ENCODE measurements at regions not wholly inside any gene's neighbourhood (a gene's known extent, or its start where the extent isn't known, plus 50 kb on each side); places are given as distances from the start of the nearest gene placed in this dataset.

- H3K27me3 ChIP-seq (ENCODE audit: insufficient read depth): no peaks in the 10 kb centered on the region
- no peak overlapping the region for H2AFZ ChIP-seq (ENCODE audit: low read depth)
- H4K20me1 ChIP-seq (ENCODE audit: insufficient read depth): no peaks in the 10 kb centered on the region
- H3K27ac ChIP-seq (ENCODE audit: low read depth in 2 of 2, low read length in 1 of 2): no peak overlapping the region
- 4% methylated on average over 3 of the region's 3 CpGs for WGBS (ENCODE audit: low lambda C conversion rate)
- ChIA-PET POLR2A (no interaction called here), CTCF (no interaction called here)
- no peak for TF ChIP-seq USF2 (IDR thresholded peaks at IDR 0.05; ENCODE audit: borderline replicate concordance, low read depth, low read length)
- no peak for TF ChIP-seq RFX5 (IDR thresholded peaks at IDR 0.05; ENCODE audit: low read length)
- no peak for TF ChIP-seq SIN3A (IDR thresholded peaks at IDR 0.05; ENCODE audit: borderline replicate concordance, low read depth, low read length)
- TF ChIP-seq GABPA (IDR thresholded peaks at IDR 0.05; ENCODE audit: low read depth): no peak
- TF ChIP-seq, protein P1, sequence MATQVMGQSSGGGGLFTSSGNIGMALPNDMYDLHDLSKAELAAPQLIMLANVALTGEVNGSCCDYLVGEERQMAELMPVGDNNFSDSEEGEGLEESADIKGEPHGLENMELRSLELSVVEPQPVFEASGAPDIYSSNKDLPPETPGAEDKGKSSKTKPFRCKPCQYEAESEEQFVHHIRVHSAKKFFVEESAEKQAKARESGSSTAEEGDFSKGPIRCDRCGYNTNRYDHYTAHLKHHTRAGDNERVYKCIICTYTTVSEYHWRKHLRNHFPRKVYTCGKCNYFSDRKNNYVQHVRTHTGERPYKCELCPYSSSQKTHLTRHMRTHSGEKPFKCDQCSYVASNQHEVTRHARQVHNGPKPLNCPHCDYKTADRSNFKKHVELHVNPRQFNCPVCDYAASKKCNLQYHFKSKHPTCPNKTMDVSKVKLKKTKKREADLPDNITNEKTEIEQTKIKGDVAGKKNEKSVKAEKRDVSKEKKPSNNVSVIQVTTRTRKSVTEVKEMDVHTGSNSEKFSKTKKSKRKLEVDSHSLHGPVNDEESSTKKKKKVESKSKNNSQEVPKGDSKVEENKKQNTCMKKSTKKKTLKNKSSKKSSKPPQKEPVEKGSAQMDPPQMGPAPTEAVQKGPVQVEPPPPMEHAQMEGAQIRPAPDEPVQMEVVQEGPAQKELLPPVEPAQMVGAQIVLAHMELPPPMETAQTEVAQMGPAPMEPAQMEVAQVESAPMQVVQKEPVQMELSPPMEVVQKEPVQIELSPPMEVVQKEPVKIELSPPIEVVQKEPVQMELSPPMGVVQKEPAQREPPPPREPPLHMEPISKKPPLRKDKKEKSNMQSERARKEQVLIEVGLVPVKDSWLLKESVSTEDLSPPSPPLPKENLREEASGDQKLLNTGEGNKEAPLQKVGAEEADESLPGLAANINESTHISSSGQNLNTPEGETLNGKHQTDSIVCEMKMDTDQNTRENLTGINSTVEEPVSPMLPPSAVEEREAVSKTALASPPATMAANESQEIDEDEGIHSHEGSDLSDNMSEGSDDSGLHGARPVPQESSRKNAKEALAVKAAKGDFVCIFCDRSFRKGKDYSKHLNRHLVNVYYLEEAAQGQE (IDR thresholded peaks at IDR 0.05; ENCODE audit: low read depth, low read length): no peak
- TF ChIP-seq YY1 (IDR thresholded peaks at IDR 0.05; ENCODE audit: low read depth): no peak
- TF ChIP-seq ELF1 (IDR thresholded peaks at IDR 0.05): no peak
- no peak for TF ChIP-seq PBX3 (IDR thresholded peaks at IDR 0.05)
- no peak for TF ChIP-seq NRF1 (IDR thresholded peaks at IDR 0.05; ENCODE audit: low read depth, low read length)
- TF ChIP-seq MEF2A (IDR thresholded peaks at IDR 0.05; ENCODE audit: borderline replicate concordance, low read depth): no peak
- no peaks in the 10 kb centered on the region for H3F3A ChIP-seq (replicated peaks; ENCODE audit: insufficient read depth)
- no peaks in the 10 kb centered on the region for H3K4me1 ChIP-seq (ENCODE audit: control insufficient read depth in 1 of 2, insufficient read depth in 2 of 2, low read depth in 1 of 2, low read length in 1 of 2)
- H3K9me2 ChIP-seq: no peaks in the 10 kb centered on the region
- H3K9me3 ChIP-seq: no peaks in the 10 kb centered on the region
- no peaks in the 10 kb centered on the region for H3K79me2 ChIP-seq (ENCODE audit: insufficient read depth)
- no peak for DNase-seq
- H3K4me2 ChIP-seq: no peak overlapping the region
- H3K4me3 ChIP-seq (ENCODE audit: low read depth in 2 of 2, low read length in 1 of 2): no peak overlapping the region
- no peaks in the 10 kb centered on the region for H3K36me3 ChIP-seq (replicated peaks in 1 of 2; ENCODE audit: control insufficient read depth in 1 of 2, insufficient read depth in 2 of 2, low read length in 1 of 2)
- no peak overlapping the region for H3K9ac ChIP-seq
Observed at GRCh38 chr15:93228546-93228945, 139.5 kb upstream of the RGMA start.

GRCh38 chr15:93223803-93224202 lies 134.8 kb upstream of the RGMA start:
- ChIA-PET CTCF (no interaction called here), POLR2A (no interaction called here)
- Histone ChIP-seq H3K36me3 (replicated peaks in 1 of 2; ENCODE audit: control insufficient read depth in 1 of 2, insufficient read depth in 2 of 2, low read length in 1 of 2) (no peaks in the 10 kb centered on the region), H3K4me1 (ENCODE audit: control insufficient read depth in 1 of 2, insufficient read depth in 2 of 2, low read depth in 1 of 2, low read length in 1 of 2) (peaks cover 0 to 4% of the 10 kb centered on the region in 2 experiments; a peak in 2 of 4 replicates), H3K9me2 (no peaks in the 10 kb centered on the region), H3K9ac (no peak overlapping the region), H3K4me3 (ENCODE audit: low read depth in 2 of 2, low read length in 1 of 2) (no peak overlapping the region), H3F3A (replicated peaks; ENCODE audit: insufficient read depth) (no peaks in the 10 kb centered on the region), H3K27me3 (ENCODE audit: insufficient read depth) (no peaks in the 10 kb centered on the region), H3K27ac (ENCODE audit: low read depth in 2 of 2, low read length in 1 of 2) (no peak overlapping the region), H4K20me1 (ENCODE audit: insufficient read depth) (no peaks in the 10 kb centered on the region), H3K9me3 (no peaks in the 10 kb centered on the region), H3K79me2 (ENCODE audit: insufficient read depth) (no peaks in the 10 kb centered on the region), H3K4me2 (no peak overlapping the region), H2AFZ (ENCODE audit: low read depth) (no peak overlapping the region)
- 56% methylated on average over 7 of the region's 7 CpGs for WGBS (ENCODE audit: low lambda C conversion rate)
- TF ChIP-seq FOSL2 (IDR thresholded peaks at IDR 0.05; ENCODE audit: borderline replicate concordance, low read depth): no peak
- TF ChIP-seq USF2 (IDR thresholded peaks at IDR 0.05; ENCODE audit: borderline replicate concordance, low read depth, low read length): no peak
- TF ChIP-seq RAD21 (IDR thresholded peaks at IDR 0.05; ENCODE audit: low read length): no peak
- no peak for TF ChIP-seq RXRA (IDR thresholded peaks at IDR 0.05; ENCODE audit: borderline replicate concordance, low read depth)
- TF ChIP-seq NFIC (IDR thresholded peaks at IDR 0.05; ENCODE audit: borderline replicate concordance): no peak
- TF ChIP-seq, protein P2, sequence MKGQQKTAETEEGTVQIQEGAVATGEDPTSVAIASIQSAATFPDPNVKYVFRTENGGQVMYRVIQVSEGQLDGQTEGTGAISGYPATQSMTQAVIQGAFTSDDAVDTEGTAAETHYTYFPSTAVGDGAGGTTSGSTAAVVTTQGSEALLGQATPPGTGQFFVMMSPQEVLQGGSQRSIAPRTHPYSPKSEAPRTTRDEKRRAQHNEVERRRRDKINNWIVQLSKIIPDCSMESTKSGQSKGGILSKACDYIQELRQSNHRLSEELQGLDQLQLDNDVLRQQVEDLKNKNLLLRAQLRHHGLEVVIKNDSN (IDR thresholded peaks at IDR 0.05; ENCODE audit: borderline replicate concordance, low read depth): no peak
- no peak for TF ChIP-seq CHD2 (IDR thresholded peaks at IDR 0.05; ENCODE audit: low read length, partially characterized antibody)
- no peak for TF ChIP-seq RCOR1 (IDR thresholded peaks at IDR 0.05; ENCODE audit: low read length)
- no peak for TF ChIP-seq TCF12 (IDR thresholded peaks at IDR 0.05)
- TF ChIP-seq ELF1 (IDR thresholded peaks at IDR 0.05): no peak
- no peak for TF ChIP-seq PBX3 (IDR thresholded peaks at IDR 0.05)
- no peak for TF ChIP-seq TEAD4 (IDR thresholded peaks at IDR 0.05; ENCODE audit: borderline replicate concordance, insufficient read depth)
- DNase-seq: no peak

Measured in SK-N-SH (cell line).